Dedifferentiated amniotic fluid mesenchymal stem cell (primary cell): ENCODE measurements at regions not wholly inside any gene's neighbourhood (a gene's known extent, or its start where the extent isn't known, plus 50 kb on each side); places are given as distances from the start of the nearest gene placed in this dataset.
"Not testable (repeated sequence)": the region's sequence is repeated elsewhere in the genome, so short reads cannot be mapped to it uniquely, and the experiment has no call there.

Source experiments
- DNase-seq: peaks from one replicate; pipeline ENCODE4 v3.0.0-alpha.2; 2016; ENCODE audit errors: extremely low spot score

DNA sequence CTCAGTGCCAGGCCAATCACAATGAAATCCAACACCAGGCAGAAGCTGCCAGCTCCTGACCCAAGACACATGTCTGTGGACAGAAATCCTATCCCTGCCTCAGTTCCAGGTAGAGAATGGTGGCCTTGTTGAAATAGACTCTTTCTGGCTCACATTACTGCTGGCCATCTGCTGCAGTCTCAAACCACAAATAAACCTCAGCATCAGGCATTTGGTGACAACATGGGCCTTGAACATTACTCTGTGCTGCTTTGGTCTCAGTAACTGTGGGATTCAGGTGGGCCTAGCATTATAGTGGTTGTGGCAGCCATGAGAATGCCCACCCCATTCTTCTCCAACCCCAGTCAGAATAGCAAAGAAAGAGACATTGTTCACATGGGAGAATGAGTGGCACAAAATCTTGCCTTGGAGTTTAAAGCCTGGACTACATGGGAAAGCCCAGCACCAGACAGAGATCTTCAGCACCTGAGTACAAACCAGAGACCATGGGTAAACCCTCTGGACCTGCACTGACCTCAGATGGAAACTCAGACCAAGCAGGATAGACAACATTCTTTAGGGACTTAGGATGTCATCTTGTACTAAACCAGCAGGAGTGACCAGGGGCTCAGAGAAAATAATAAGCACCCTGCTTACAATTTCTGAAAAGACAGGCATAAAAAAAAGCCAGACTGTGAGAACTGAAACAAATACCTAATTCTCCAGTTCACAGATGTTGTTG is 50.4 kb upstream of the TRAM1L1 start:
- DNase-seq: no peak

- peak; percentile 59 for DNase-seq
Measured at GRCh38 chr4:117137145-117137544, 51.8 kb upstream of the TRAM1L1 start.

GRCh38 chr4:117138732-117139131 is 53.4 kb upstream of the TRAM1L1 start:
- DNase-seq: not testable (repeated sequence)

- no peak for DNase-seq
Measured at GRCh38 chr4:117154251-117154650, 68.9 kb upstream of the TRAM1L1 start.

GRCh38 chr4:117156806-117157205 is 71.4 kb upstream of the TRAM1L1 start:
- no peak for DNase-seq

DNA sequence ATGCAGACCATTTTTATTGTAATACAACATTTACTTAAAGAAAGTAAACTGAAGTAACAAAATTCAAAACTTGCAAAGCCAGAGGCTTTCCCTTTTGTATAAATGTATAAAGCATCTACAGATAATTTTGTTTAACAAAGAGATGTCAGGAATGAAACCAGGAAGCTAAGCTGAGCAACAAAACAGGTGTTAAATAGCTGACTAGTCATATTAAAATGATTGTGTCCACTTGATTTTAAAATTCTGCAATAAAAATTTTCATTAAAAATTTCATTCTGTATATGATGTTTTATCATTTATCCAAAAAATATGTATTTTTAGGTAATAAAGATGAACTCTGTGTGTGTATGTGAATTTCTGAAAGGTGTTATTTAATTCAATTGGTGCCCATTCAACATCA is 72.0 kb upstream of the TRAM1L1 start:
- no peak for DNase-seq

GRCh38 chr4:117162976-117163375 is 77.6 kb upstream of the TRAM1L1 start:
- DNase-seq: no peak

- no peak for DNase-seq
Measured at GRCh38 chr4:117164338-117164737, 79.0 kb upstream of the TRAM1L1 start.

GRCh38 chr4:117175369-117175768 is 90.0 kb upstream of the TRAM1L1 start:
- DNase-seq: not testable (repeated sequence)

DNA sequence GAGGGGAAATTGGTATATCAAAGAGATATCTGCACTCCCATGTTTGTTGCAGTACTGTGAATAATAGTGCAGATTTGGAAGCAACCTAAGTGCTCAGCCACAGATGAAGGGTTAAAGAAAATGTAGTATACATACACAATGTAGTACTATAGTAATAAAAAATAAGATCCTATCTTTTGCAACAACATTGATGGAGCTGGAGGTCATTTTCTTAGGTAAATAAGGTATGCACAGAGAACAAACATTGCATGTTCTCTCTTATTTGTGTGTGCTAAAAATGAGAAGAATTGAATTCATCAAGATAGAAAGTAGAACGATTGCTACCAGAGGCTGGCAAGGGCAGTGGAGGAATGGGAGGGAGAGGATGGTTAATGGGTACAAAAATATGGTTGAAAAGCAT is 117.9 kb upstream of the TRAM1L1 start:
- DNase-seq: no peak

- DNase-seq: no peak
Measured at GRCh38 chr4:117210551-117210950, 125.2 kb upstream of the TRAM1L1 start.

DNA sequence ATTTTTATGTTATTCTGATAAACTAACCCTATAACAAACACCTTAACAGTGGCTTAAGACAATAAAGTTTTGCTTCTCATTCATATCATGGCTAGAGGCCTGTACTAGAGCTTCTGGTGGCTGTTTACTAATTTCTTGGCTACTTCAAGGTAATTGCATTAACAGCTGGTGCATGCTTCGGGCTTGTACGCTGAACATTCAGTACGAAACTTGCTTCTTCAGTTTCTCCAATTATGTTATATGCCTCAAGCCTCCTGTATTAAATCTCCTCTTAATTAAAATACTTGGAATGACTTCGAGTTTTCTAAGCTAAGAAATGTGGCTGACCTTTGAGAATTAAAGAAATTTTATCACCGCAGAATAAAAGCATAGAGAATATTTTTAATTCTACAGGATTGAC is 138.9 kb upstream of the TRAM1L1 start:
- no peak for DNase-seq

GRCh38 chr4:117225471-117225870 is 140.1 kb upstream of the TRAM1L1 start:
- no peak for DNase-seq

DNA sequence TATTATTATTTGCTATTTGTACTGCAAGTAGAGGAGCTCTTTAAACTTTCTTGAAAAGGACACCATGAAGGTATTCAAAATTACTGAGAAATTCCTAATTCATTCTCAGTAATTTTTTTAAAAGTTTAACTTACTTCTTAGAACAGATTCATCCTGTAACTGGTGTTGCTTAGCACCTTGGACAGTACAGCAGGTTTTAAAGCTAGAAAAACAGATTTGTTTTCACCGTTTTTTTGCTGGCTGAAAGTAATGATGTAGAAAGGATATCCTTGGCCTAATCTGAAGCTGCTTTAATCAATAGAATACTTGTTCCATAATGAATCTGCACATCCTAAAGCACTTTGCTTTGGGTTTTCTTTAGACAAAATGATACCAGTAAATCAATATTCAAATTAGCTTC is 142.5 kb upstream of the TRAM1L1 start:
- no peak for DNase-seq

DNA sequence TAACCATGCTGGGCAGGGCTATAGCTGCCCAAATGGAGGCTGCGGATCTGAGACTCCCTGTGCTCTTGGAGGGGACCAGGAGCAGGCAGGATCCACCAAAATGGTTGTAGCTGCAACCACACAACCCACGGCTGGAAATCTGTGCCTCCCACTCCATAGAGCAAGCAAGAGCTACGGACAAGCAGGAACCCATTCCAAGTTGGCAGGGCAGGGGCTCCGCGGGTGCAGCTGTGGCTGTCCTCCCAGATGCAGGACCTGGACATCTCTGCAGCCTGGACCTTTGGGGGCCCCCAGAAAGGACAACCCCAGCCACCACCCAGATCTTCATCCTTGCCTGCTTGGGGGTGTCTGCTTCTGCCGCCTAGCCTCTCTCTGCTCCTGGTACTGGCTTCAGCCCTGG is 154.1 kb upstream of the TRAM1L1 start:
- no peak for DNase-seq

DNA sequence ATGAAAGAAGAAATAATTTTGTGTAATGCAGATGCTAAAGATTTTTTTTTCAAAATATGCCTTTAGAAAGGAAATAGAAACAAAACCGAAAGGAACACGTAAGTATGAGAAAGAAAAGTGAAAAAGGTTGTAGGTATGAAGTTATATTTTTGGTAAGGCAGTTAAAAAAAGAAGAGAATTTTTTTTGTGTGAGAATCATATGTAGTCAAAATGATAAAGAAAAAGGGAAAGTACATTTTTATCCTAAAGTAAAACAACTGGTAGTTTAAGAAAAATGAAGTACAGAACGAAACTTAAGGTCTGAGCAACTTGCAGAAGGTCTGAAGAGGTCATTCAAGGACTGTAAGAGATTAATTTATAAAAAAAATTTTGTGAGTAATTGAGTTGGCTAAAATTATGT is 164.0 kb upstream of the TRAM1L1 start:
- no peak for DNase-seq

GRCh38 chr4:117264072-117264471 is 178.7 kb upstream of the TRAM1L1 start:
- no peak for DNase-seq

DNA sequence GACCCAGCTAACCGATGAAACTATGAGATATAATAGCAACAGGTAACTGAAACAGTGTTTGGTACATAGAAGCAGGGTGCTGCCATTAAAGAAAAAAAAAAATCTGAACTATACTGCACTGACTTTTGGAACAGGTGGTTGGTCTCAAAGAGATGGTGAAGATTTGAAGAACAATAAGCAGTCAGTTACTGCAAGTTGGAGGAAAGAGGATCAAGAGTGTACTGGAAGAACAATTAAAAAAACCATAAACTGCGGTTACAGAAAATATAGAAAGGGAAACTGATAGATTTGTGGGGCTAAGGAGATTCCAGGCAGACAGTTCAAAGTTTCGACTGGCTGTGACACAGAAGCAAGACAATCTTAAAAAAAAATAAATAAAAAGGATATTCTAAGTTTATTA is 181.9 kb upstream of the TRAM1L1 start:
- DNase-seq: no peak

- no peak for DNase-seq
Measured at GRCh38 chr4:117284736-117285135, 199.4 kb upstream of the TRAM1L1 start.

DNA sequence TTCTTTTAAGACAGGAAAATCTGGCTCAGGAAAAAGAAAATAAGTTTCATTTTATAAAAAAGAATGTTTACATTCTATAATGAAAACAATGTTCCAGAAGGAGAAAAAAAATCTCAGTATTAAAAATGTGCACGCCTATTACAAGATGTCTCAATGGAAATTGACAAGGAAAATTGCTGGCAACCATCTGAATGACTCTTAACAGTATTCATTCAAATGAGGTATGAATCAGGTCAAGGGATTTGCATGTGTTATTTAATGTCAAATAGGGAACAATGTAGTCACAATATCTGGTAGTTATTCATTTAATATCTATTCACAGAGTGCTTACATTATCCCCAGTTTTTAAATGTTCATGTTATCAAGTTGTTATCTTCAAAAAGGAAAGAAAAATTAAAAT is 208.4 kb upstream of the TRAM1L1 start:
- no peak for DNase-seq

DNA sequence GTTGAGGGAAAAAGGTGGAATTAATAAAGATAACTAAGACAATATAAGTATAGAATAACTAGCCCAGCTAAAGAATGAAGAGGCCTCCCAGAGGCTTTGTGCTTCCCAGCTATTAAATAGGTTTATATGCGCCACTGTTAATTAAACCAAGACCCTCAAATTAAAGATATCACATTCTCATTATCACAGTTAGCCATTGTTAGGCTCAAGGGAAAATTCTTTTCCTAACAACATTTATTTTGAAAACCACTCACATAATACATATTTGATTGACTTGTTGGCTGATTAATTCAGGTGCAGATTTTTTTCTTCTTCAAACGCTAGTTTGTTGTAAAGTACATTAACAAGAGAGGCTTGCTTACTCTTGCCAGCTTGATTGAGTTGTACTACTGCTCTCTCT is 216.8 kb upstream of the TRAM1L1 start:
- no peak for DNase-seq

DNA sequence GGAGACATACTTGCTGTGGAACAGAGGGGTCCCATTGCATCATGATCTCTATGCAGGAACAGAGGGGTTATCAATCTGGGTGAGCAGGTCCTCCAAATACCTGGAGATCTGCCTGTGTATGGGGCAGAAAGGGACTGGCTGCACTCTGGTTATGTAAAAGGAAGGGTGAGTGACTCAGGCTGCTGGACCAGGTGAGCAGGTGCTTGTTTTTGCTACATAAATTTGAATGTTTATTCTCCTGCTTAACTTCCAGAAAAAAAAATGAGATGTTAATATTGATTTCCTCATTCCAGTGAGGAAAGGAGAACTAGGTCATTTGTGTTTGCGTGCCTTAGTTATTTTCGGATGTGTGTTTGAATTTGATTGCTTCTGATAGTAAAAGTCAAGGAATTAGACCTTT is 225.8 kb upstream of the TRAM1L1 start:
- no peak for DNase-seq

- no peak for DNase-seq
Measured at GRCh38 chr4:117311989-117312388, 226.6 kb upstream of the TRAM1L1 start.

DNA sequence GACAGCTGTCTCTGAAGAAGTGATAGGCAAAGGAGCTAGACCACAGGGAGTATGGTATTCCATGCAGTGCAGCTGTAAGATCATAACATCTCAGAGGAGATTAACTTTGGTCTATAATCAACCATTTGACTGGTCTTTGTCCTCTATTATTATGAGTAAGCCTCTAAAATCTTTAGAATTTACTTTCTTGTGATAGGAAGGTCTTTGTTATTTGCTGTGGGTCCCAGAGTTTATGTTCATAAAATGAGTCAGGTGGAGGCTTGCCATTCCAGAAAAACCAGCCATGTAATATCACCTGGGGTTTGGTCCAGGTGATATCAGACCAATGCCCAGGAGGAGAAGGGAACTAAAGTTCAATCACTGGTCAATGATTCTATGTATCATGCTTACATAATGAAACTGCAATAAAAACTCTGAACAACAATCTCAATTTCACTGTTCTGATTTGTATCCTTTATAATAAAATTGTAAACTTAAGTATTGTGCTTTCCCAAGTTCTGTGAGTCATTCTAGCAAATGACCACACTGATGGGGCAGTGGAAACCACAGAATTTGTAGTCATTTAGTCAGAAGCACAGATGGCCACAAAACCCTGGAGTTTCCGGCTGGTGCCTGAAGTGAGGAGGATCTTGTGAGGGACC is 239.6 kb upstream of the TRAM1L1 start:
- DNase-seq: peak; percentile 36
